Activated T-cell treated with anti-CD3 and anti-CD28 coated beads, Interleukin-2, amount 50 U/mL, for 48 hours (primary cell): ENCODE measurements at regions not wholly inside any gene's neighbourhood (a gene's known extent, or its start where the extent isn't known, plus 50 kb on each side); places are given as distances from the start of the nearest gene placed in this dataset.
"Not testable (repeated sequence)": the region's sequence is repeated elsewhere in the genome, so short reads cannot be mapped to it uniquely, and the experiment has no call there.

Source experiments
- DNase-seq, 2 experiments: peaks; one replicate each; pipeline ENCODE4 v3.0.0-alpha.2; 2020

GRCh38 chr11:23377909-23378308 is 517.6 kb upstream of the CCDC179 start:
- DNase-seq, result no peak

- no peak for DNase-seq
These were observed 530.8 kb upstream of the CCDC179 start for GRCh38 chr11:23391031-23391430.

DNA sequence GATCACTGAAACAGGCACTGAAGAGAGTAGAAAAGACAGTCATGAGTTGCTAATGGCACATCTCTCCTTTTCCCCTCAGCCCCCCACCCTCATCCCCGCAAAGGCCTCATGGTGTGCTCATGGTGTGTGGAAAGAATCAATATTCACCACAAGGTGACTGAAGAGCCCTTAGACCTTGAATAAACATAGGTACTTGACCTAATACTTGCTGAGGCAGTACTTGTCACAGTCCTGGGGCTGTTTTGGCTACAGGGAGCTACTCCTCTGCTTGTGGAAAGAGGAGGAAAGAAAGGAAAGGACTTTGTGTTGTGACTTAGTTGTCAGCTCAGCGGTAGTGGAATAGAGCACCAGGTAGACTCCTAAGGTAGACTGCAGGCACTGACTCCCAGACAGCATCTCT is 537.8 kb upstream of the CCDC179 start:
- no peak for DNase-seq

- no peak for DNase-seq
These were observed 539.7 kb upstream of the CCDC179 start for GRCh38 chr11:23399995-23400394.

- DNase-seq, result no peak
These were observed 543.2 kb upstream of the CCDC179 start for GRCh38 chr11:23403210-23404185.

DNA sequence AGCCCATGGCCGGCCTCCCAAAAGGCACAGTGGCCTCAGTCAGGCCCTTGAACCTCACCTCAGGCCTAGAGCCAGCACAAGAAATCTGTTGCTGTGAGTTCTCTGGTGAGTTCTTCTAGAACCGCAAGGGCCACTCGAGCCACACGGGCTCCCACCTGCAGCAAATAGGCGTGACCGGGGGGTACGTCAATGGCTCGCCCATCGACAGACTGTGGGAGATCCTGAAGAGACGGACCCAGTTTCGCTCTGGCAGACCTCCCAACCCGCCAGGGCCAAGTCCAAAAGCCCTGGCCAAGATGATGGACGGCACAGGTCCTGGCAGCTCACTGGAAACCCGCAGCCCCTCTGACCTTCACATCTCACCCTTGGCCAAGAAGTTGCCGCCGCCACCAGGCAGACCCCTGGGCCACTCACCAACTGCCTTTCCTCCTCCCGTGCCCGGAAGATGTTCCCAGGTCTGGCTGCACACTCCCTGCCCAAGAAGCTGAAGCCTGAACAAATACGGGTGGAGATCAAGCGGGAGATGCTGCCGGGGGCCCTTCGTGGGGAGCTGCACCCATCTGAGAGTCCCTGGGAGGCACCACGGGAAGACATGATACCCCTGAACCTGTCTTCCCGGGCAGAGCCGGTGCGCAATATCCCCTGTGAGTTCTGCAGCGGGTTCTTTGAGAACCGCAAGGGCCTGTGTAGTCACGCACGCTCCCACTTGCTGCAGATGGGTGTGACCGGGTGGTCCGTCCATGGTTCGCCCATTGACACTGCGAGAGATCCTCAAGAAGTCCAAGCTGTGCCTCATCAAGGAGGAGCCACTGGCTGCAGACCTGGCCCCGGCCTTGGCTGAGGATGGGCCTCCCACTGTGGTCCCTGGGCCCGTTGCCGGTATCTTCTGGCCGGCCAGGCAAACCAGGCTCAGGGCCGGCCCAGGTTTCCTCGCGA is 544.2 kb upstream of the CCDC179 start:
- DNase-seq, result no peak

- no peak for DNase-seq
These were observed 545.2 kb upstream of the CCDC179 start for GRCh38 chr11:23405350-23405937.

GRCh38 chr11:23406131-23406819 is 546.0 kb upstream of the CCDC179 start:
- DNase-seq, result no peak

GRCh38 chr11:23413057-23413456 is 552.8 kb upstream of the CCDC179 start:
- DNase-seq, result no peak

GRCh38 chr11:23423104-23423503 is 562.8 kb upstream of the CCDC179 start:
- no peak for DNase-seq

- no peak for DNase-seq
These were observed 563.4 kb upstream of the CCDC179 start for GRCh38 chr11:23423656-23424055.

DNA sequence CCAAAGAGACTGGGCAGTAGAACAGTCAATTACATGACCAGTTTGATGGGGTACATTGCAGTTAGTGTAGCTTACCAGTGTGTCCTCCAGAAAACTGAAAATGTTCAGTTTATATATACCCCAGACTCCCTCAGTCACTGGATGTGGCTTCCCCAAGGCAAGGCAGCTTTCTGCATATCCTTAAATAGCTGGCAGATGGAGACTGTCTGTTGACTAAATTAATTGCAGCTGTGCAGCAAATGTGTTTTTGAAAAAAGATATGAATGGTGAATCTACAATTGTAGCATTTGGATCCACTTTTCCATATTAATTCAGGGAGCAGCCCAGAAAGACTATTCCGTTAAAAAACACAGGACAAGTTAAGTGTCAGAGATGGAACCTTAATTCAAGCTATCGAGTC is 565.1 kb upstream of the CCDC179 start:
- DNase-seq, result no peak

- DNase-seq, result no peak
These were observed 569.3 kb upstream of the CCDC179 start for GRCh38 chr11:23429569-23429968.

DNA sequence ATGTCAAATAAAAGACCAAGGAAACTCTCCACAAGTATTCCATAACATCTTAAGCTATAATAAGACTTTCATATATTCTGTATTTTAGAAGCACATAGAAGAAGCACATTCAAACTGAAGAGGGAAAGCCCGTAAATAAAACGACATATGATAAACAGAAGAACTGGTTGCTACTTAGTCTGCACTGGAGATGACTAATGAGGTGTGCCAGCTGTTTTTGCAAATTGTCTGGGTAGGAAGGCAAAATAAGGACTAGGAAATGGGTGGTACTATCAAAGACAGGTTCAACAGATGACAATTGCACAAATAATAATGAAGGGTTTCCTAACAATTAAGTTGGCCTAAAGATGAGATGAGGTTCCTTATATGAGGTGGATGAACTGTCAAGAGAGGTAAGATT is 593.2 kb upstream of the CCDC179 start:
- DNase-seq, result no peak

GRCh38 chr11:23455321-23455891 is 595.1 kb upstream of the CCDC179 start:
- no peak for DNase-seq

DNA sequence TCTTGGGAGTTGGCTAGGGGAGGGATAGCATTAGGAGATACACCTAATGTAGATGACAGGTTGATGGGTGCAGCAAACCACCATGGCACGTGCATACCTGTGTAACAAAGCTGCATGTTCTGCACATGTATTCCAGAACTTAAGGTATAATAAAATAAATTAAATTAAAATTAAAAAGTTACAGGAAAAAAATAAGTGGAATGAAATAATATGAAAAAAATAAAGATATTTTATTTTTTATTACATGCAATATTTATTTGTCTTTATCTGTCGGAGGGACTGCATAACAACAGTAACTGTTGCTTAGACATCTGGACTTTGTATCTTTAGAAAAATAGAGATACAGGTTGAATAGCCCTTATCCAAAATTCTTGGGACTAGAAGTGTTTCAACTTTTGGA is 597.4 kb upstream of the CCDC179 start:
- no peak for DNase-seq

GRCh38 chr11:23471878-23472277 is 611.6 kb upstream of the CCDC179 start:
- no peak for DNase-seq

DNA sequence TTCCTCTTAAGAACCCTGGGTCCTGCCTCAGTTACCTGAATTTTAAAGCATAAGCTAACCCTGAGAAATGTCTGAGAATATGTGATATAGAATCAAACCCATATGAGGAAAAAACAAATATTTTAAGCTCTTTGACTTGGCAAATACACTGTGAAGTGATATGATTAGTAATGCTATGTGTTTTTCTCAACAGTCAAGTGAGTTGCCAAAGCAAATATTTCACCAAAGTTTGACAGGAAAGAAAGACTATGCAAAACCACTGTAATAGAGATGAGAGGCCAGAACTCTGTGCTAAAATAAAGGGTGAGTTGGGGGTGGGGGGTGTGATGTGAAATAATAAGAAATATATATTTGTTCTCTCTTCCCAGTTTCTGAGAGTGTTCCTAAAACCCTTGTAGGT is 613.5 kb upstream of the CCDC179 start:
- DNase-seq, result no peak

DNA sequence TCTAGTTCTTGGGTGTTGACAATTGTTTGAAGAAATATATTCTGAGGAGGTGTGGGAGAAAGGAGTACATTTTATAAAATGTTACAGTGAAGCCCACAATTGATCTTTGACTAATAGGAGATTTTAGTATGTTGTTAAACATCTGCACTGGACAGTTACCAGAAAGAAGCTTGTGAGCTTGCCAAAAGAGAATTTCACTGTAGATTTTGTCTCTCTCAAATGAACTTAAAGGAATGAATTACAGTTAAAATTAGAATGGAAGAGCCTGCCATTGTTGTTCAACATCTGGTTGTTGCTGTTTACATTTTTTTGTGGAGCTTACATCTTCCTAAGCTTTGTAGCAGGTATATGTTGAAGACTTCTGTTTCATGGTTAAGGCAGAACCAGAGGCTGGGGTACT is 620.5 kb upstream of the CCDC179 start:
- no peak for DNase-seq

DNA sequence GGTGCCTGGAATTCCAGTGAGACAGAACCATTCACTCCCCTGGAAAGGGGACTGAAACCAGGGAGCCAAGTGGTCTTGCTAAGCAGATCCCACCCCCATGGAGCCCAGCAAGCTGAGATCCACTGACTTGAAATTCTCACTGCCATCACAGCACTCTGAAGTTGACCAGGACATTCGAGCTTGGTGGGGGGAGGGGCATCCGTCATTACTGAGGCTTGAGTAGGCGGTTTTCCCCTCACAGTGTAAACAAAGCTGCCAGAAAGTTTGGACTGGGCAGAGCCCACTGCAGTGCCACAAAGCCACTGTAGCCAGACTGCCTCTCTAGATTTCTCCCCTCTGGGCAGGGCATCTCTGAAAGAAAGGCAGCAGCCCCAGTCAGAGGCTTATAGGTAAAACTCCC is 623.9 kb upstream of the CCDC179 start:
- DNase-seq, result not testable (repeated sequence)

- DNase-seq, result not testable (repeated sequence)
These were observed 624.3 kb upstream of the CCDC179 start for GRCh38 chr11:23484618-23485017.

DNA sequence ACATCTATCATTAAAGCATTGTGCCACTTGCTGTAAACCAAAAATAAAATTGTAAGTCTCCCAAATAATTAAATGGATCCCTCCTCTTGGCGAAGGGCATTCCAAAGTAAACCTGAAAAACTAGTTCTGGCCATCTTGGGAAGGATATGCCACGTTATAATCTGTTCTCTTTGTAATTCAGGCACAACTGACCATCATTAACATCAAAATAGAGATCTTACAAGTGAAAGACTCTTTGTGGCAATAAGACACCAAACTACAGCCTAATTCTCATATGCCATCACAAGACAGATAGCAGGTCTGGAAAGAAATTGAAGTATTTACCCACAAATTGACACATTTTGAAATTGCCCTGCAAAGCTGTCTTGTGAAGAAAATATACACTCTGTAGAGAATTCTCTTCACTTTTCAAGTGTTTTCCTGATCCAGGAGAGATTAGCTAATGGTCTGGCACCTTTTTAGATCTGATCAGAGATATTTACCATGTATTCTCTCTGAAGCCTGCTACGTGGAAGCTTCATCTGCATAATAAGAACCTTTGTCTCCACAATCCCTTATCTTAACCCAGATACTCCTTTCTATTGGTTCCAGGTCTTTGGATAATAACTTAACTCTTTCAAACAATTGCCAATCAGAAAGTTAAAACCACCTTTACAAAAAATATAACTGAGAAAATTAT is 630.4 kb upstream of the CCDC179 start:
- no peak for DNase-seq
